ENCODE measurements at regions not wholly inside any gene's neighbourhood (a gene's known extent, or its start where the extent isn't known, plus 50 kb on each side); places are given as distances from the start of the nearest gene placed in this dataset.

DNA sequence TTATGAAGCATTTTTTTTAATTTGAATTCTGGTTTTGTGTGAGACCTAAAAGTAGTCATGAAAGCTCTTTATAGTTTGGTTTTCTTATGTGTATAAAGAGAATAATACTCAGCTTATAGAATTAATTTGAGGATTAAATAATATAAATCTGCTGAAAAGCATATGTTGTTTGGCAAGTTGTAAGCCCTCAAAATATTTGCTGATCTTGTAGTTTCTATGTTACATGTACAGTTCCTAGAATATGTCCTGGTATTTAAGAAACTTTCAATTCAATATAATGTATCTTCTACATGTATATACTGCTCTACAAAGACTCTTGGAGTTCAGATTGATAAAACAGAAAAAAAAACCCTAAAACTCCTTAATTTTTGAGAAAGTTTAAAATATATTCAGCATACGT is 605.5 kb upstream of the FAM98A start:
- no peaks in the 10 kb centered on the region for H3K36me3 ChIP-seq (replicated peaks in 1 of 2; ENCODE audit: control insufficient read depth in 1 of 2, insufficient read depth in 2 of 2, low read length in 2 of 2)
- no peaks in the 10 kb centered on the region for H3K27me3 ChIP-seq (ENCODE audit: control insufficient read depth in 2 of 2, insufficient read depth in 2 of 2, low read length in 2 of 2)
- no peaks in the 10 kb centered on the region for H3K79me2 ChIP-seq (ENCODE audit: insufficient read depth, low read length)
- H3K27me3 Mint-ChIP-seq (ENCODE audit: low read depth in 3 of 3): peaks cover 1 to 4% (median 2%) of the 10 kb centered on the region in 3 donors
- H3K4me3 ChIP-seq (replicated peaks in 1 of 3; ENCODE audit: low read depth in 2 of 3, low read length in 3 of 3): no peak overlapping the region
- intact Hi-C loops (cut with micrococcal nuclease): no loop called here
- H3K4me1 Mint-ChIP-seq: no peaks in the 10 kb centered on the region
- no CpG with 5 or more reads among the region's 1 CpG for WGBS (ENCODE audit: insufficient coverage)
- no peak for TF ChIP-seq CTCF (IDR thresholded peaks at IDR 0.05)
- no peak overlapping the region for H2AFZ ChIP-seq (ENCODE audit: insufficient read depth, low read depth, low read length, poor library complexity, severe bottlenecking)
- H3K9me3 Mint-ChIP-seq: peaks cover 6 to 26% (median 14%) of the 10 kb centered on the region in 7 donors
- no peak overlapping the region for H3K9ac ChIP-seq (ENCODE audit: insufficient read depth, low read length, poor library complexity, severe bottlenecking)
- H4K20me1 ChIP-seq (ENCODE audit: insufficient read depth, low read length): no peaks in the 10 kb centered on the region
- H3K27ac Mint-ChIP-seq: no peak overlapping the region
- no peak overlapping the region for H3K27ac ChIP-seq (ENCODE audit: low read depth in 1 of 2, low read length in 2 of 2)
- H3K36me3 Mint-ChIP-seq: no peaks in the 10 kb centered on the region
- no peak for DNase-seq
- H3K9me3 ChIP-seq (replicated peaks in 1 of 2; ENCODE audit: control insufficient read depth in 1 of 2, insufficient read depth in 1 of 2, low read length in 2 of 2): peaks cover 11 to 26% of the 10 kb centered on the region in 2 donors
- H3K4me1 ChIP-seq (ENCODE audit: control insufficient read depth in 1 of 2, insufficient read depth in 2 of 2, low read length in 2 of 2): no peaks in the 10 kb centered on the region
- H3K4me2 ChIP-seq (replicated peaks; ENCODE audit: extremely low read depth, low read length, poor library complexity, severe bottlenecking): no peak overlapping the region
- no peak overlapping the region for H3K4me3 Mint-ChIP-seq

DNA sequence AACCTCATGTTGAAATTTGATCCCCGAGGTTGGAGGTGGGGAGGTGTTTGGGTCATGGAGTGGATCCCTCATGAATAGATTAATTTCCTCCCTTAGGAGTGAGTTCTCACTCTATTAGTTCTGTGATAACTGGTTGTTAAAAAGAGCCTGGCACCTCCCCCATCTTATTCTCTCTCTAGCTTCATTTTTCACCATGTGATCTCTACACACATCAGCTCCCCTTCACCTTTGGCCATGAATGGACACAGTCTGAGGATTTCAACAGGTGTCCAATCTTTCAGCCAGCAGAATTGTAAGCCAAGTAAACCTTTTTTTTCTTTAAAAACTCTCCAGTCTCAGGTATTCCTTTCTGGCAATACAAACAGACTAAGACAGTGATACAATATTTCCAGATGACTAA is 602.0 kb upstream of the FAM98A start:
- no peak overlapping the region for H3K27ac Mint-ChIP-seq
- no peaks in the 10 kb centered on the region for H3K79me2 ChIP-seq (ENCODE audit: insufficient read depth, low read length)
- peaks cover 2 to 8% (median 4%) of the 10 kb centered on the region in 7 donors for H3K9me3 Mint-ChIP-seq

More for the DNA sequence above, 602.0 kb upstream of the FAM98A start:
- DNase-seq: no peak
- peaks cover 1 to 2% (median 2%) of the 10 kb centered on the region in 3 donors for H3K27me3 Mint-ChIP-seq (ENCODE audit: low read depth in 3 of 3)
- Histone ChIP-seq H3K4me3 (replicated peaks in 1 of 3; ENCODE audit: low read depth in 2 of 3, low read length in 3 of 3) (no peak overlapping the region), H4K20me1 (ENCODE audit: insufficient read depth, low read length) (no peaks in the 10 kb centered on the region), H3K4me2 (replicated peaks; ENCODE audit: extremely low read depth, low read length, poor library complexity, severe bottlenecking) (no peak overlapping the region), H3K36me3 (replicated peaks in 1 of 2; ENCODE audit: control insufficient read depth in 1 of 2, insufficient read depth in 2 of 2, low read length in 2 of 2) (no peaks in the 10 kb centered on the region), H3K27me3 (ENCODE audit: control insufficient read depth in 2 of 2, insufficient read depth in 2 of 2, low read length in 2 of 2) (no peaks in the 10 kb centered on the region), H2AFZ (ENCODE audit: insufficient read depth, low read depth, low read length, poor library complexity, severe bottlenecking) (no peak overlapping the region), H3K9me3 (replicated peaks in 1 of 2; ENCODE audit: control insufficient read depth in 1 of 2, insufficient read depth in 1 of 2, low read length in 2 of 2) (peaks cover 2 to 10% of the 10 kb centered on the region in 2 donors), H3K27ac (ENCODE audit: low read depth in 1 of 2, low read length in 2 of 2) (no peak overlapping the region), H3K9ac (ENCODE audit: insufficient read depth, low read length, poor library complexity, severe bottlenecking) (no peak overlapping the region), H3K4me1 (ENCODE audit: control insufficient read depth in 1 of 2, insufficient read depth in 2 of 2, low read length in 2 of 2) (no peaks in the 10 kb centered on the region)
- no peaks in the 10 kb centered on the region for H3K36me3 Mint-ChIP-seq
- H3K4me3 Mint-ChIP-seq: no peak overlapping the region
- no CpG with 5 or more reads among the region's 1 CpG for WGBS (ENCODE audit: insufficient coverage)
- TF ChIP-seq CTCF (IDR thresholded peaks at IDR 0.05): no peak
- no peaks in the 10 kb centered on the region for H3K4me1 Mint-ChIP-seq
- intact Hi-C loops (cut with micrococcal nuclease): no loop called here

Data from CD14-positive monocyte (primary cell).